SK-N-SH (cell line): ENCODE measurements at regions not wholly inside any gene's neighbourhood (a gene's known extent, or its start where the extent isn't known, plus 50 kb on each side); places are given as distances from the start of the nearest gene placed in this dataset.

Experiments used
- CTCF ChIA-PET: fragments of 300-600, 350-600 bp; formaldehyde crosslinking; extraction: SDS; loops from one replicate; lab custom pipeline; 2021; lab: Yijun Ruan, JAX
- POLR2A ChIA-PET: fragments of 350-600 bp; sonication (Branson Sonifier 250); formaldehyde crosslinking; extraction: SDS; loops from one replicate; lab custom pipeline; 2020; ENCODE audit warnings: antibody characterized with exemption, inconsistent platforms; lab: Yijun Ruan, JAX
- DNase-seq: peaks from one replicate; pipeline ENCODE4 v3.0.0; 2012
- H2AFZ ChIP-seq: fragments of 200-600 bp; sonication (generic); 2 replicates; pipeline ENCODE4 v1.8.1; 2016; ENCODE audit warnings: antibody characterized with exemption, mild to moderate bottlenecking, low read depth
- H3F3A ChIP-seq: fragments of 200-600 bp; sonication (generic); replicated peaks from 2 replicates; pipeline ENCODE3; 2016; ENCODE audit warnings: antibody characterized with exemption, mild to moderate bottlenecking; ENCODE audit not compliant: insufficient read depth
- H3K27ac ChIP-seq, 2 experiments: fragments of 200-500 bp in 1 of 2; fragments of 200-600 bp in 1 of 2; sonication (Bioruptor generic) in 1 of 2; sonication (generic), shearing (Covaris generic) in 1 of 2; 2 replicates each; pipeline versions ENCODE4 v1.5.1 to v1.6.1; 2014 to 2016; ENCODE audit warnings: low read depth in 2 of 2, inconsistent platforms in 1 of 2, low read length in 1 of 2, mild to moderate bottlenecking in 1 of 2, mixed read lengths in 1 of 2
- H3K27me3 ChIP-seq: fragments of 200-600 bp; sonication (generic), shearing (Covaris generic); 2 replicates; pipeline ENCODE4 v1.6.1; 2016; ENCODE audit warnings: mixed run types; ENCODE audit not compliant: insufficient read depth
- H3K36me3 ChIP-seq, 2 experiments: fragments of 200-500 bp in 1 of 2; fragments of 200-600 bp in 1 of 2; sonication (Bioruptor generic) in 1 of 2; sonication (generic) in 1 of 2; replicated peaks in 1 of 2; 2 replicates each; pipeline versions ENCODE3 to v1.5.1; 2014 to 2016; ENCODE audit warnings: low read length in 1 of 2, mild to moderate bottlenecking in 1 of 2; ENCODE audit not compliant: insufficient read depth in 2 of 2, control insufficient read depth in 1 of 2
- H3K4me1 ChIP-seq, 2 experiments: fragments of 200-500 bp in 1 of 2; fragments of 200-600 bp in 1 of 2; sonication (Bioruptor generic) in 1 of 2; sonication (generic), shearing (Covaris generic) in 1 of 2; 2 replicates each; pipeline versions ENCODE4 v1.5.1 to v1.6.1; 2014 to 2016; ENCODE audit warnings: low read depth in 1 of 2, low read length in 1 of 2, mixed run types in 1 of 2; ENCODE audit not compliant: insufficient read depth in 2 of 2, control insufficient read depth in 1 of 2
- H3K4me2 ChIP-seq: fragments of 200-600 bp; sonication (generic), shearing (Covaris generic); 2 replicates; pipeline ENCODE4 v1.6.1; 2017; ENCODE audit warnings: mixed run types
- H3K4me3 ChIP-seq, 2 experiments: fragments of 200-500 bp in 1 of 2; fragments of 200-600 bp in 1 of 2; sonication (Bioruptor generic) in 1 of 2; sonication (generic), shearing (Covaris generic) in 1 of 2; 2 replicates each; pipeline versions ENCODE4 v1.5.1 to v1.8.1; 2014 to 2016; ENCODE audit warnings: low read depth in 2 of 2, inconsistent platforms in 1 of 2, low read length in 1 of 2, mild to moderate bottlenecking in 1 of 2, mixed read lengths in 1 of 2, moderate library complexity in 1 of 2
- H3K79me2 ChIP-seq: fragments of 200-600 bp; sonication (generic); 2 replicates; pipeline ENCODE4 v1.8.1; 2017; ENCODE audit warnings: mild to moderate bottlenecking; ENCODE audit not compliant: insufficient read depth
- H3K9ac ChIP-seq: fragments of 200-600 bp; sonication (generic); 2 replicates; pipeline ENCODE4 v1.6.1; 2017; ENCODE audit warnings: mixed run types
- H3K9me2 ChIP-seq: fragments of 200-600 bp; sonication (generic); 2 replicates; pipeline ENCODE4 v1.6.1; 2017; ENCODE audit warnings: mixed run types
- H3K9me3 ChIP-seq: fragments of 200-600 bp; sonication (generic); 2 replicates; pipeline ENCODE4 v1.6.1; 2017; ENCODE audit warnings: mixed run types, mild to moderate bottlenecking, moderate library complexity
- H4K20me1 ChIP-seq: fragments of 200-600 bp; sonication (generic); 2 replicates; pipeline ENCODE4 v1.6.1; 2017; ENCODE audit warnings: mild to moderate bottlenecking, mixed run types; ENCODE audit not compliant: insufficient read depth
- CHD2 ChIP-seq: fragments of 150-350 bp; IDR thresholded peaks from 2 replicates; pipeline ENCODE4 v1.6.1; 2018; ENCODE audit warnings: low read length; ENCODE audit not compliant: partially characterized antibody
- ELF1 ChIP-seq: IDR thresholded peaks from 2 replicates; pipeline ENCODE4 v1.4.0; 2012
- EP300 ChIP-seq, 2 experiments: IDR thresholded peaks; 2 replicates each; pipeline versions ENCODE4 v1.4.0 to v1.6.1; 2012; ENCODE audit warnings: borderline replicate concordance in 1 of 2, low read depth in 1 of 2, low read length in 1 of 2
- FOSL2 ChIP-seq: IDR thresholded peaks from 2 replicates; pipeline ENCODE4 v1.4.0; 2012; ENCODE audit warnings: low read depth, mild to moderate bottlenecking, moderate library complexity, borderline replicate concordance
- FOXM1 ChIP-seq: IDR thresholded peaks from 2 replicates; pipeline ENCODE4 v1.4.0; 2012; ENCODE audit warnings: low read depth, mild to moderate bottlenecking
- GABPA ChIP-seq: IDR thresholded peaks from 2 replicates; pipeline ENCODE4 v1.4.0; 2012; ENCODE audit warnings: low read depth, mild to moderate bottlenecking
- MEF2A ChIP-seq: IDR thresholded peaks from 2 replicates; pipeline ENCODE4 v1.4.0; 2012; ENCODE audit warnings: low read depth, borderline replicate concordance
- MXI1 ChIP-seq: IDR thresholded peaks from 2 replicates; pipeline ENCODE4 v1.6.1; 2012; ENCODE audit warnings: mild to moderate bottlenecking, low read depth, low read length, improper control_type of control experiment
- NRF1 ChIP-seq: IDR thresholded peaks from 2 replicates; pipeline ENCODE4 v1.6.1; 2012; ENCODE audit warnings: low read depth, mild to moderate bottlenecking, low read length
- RCOR1 ChIP-seq: fragments of 150-350 bp; IDR thresholded peaks from 2 replicates; pipeline ENCODE4 v1.6.1; 2017; ENCODE audit warnings: antibody characterized with exemption, low read length
- RXRA ChIP-seq: IDR thresholded peaks from 2 replicates; pipeline ENCODE4 v1.4.0; 2012; ENCODE audit warnings: low read depth, mild to moderate bottlenecking, borderline replicate concordance
- WGBS: methylation state at CpG from one replicate; pipeline ENCODE4 v1.1.6; 2017; ENCODE audit warnings: low lambda C conversion rate; 5-methylcytosine and 5-hydroxymethylcytosine counted together
- TF ChIP-seq, protein P1 (sequence below): fragments of 150-350 bp; IDR thresholded peaks from 2 replicates; pipeline ENCODE4 v1.6.1; 2017; ENCODE audit warnings: antibody characterized with exemption, low read length, low read depth, borderline replicate concordance
- TF ChIP-seq, protein P2 (sequence below): IDR thresholded peaks from 2 replicates; pipeline ENCODE4 v1.4.0; 2012; ENCODE audit warnings: low read depth, borderline replicate concordance
- TF ChIP-seq, protein P3 (sequence below): fragments of 150-350 bp; IDR thresholded peaks from 2 replicates; pipeline ENCODE4 v1.6.1; 2016; ENCODE audit warnings: mild to moderate bottlenecking, low read depth, low read length
- TF ChIP-seq, protein P4 (sequence below): fragments of 200-600 bp; sonication (generic); IDR thresholded peaks from 2 replicates; pipeline ENCODE4 v1.6.1; 2017; ENCODE audit warnings: antibody characterized with exemption, mild to moderate bottlenecking, moderate library complexity

DNA sequence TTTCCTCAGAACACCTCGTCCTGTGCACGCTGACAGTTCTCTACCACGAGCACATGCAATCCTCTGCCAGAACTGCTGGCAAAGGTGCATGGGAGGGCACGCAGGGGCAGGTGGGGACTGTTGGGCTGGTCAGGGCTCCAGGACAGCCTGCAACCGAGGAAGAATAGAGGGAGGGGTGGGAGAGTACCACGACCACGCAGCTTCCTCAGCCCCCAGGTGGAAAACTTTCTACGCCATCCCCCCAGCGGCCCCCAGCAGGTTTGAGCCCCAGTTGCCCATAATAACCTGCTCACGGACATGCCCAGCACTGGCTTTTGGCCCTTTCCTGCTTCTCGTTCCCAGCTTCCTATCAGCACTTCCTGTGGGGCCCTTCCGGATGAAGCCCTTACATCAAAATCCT is 199.3 kb downstream of the C16orf95 start (continued):
- TF ChIP-seq, protein P1, sequence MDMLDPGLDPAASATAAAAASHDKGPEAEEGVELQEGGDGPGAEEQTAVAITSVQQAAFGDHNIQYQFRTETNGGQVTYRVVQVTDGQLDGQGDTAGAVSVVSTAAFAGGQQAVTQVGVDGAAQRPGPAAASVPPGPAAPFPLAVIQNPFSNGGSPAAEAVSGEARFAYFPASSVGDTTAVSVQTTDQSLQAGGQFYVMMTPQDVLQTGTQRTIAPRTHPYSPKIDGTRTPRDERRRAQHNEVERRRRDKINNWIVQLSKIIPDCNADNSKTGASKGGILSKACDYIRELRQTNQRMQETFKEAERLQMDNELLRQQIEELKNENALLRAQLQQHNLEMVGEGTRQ: no peak
- TF ChIP-seq FOXM1 (no peak), MXI1 (no peak), NRF1 (no peak), MEF2A (no peak), CHD2 (no peak)
- TF ChIP-seq, protein P2, sequence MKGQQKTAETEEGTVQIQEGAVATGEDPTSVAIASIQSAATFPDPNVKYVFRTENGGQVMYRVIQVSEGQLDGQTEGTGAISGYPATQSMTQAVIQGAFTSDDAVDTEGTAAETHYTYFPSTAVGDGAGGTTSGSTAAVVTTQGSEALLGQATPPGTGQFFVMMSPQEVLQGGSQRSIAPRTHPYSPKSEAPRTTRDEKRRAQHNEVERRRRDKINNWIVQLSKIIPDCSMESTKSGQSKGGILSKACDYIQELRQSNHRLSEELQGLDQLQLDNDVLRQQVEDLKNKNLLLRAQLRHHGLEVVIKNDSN: no peak
- TF ChIP-seq, protein P3, sequence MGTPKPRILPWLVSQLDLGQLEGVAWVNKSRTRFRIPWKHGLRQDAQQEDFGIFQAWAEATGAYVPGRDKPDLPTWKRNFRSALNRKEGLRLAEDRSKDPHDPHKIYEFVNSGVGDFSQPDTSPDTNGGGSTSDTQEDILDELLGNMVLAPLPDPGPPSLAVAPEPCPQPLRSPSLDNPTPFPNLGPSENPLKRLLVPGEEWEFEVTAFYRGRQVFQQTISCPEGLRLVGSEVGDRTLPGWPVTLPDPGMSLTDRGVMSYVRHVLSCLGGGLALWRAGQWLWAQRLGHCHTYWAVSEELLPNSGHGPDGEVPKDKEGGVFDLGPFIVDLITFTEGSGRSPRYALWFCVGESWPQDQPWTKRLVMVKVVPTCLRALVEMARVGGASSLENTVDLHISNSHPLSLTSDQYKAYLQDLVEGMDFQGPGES: no peak

DNA sequence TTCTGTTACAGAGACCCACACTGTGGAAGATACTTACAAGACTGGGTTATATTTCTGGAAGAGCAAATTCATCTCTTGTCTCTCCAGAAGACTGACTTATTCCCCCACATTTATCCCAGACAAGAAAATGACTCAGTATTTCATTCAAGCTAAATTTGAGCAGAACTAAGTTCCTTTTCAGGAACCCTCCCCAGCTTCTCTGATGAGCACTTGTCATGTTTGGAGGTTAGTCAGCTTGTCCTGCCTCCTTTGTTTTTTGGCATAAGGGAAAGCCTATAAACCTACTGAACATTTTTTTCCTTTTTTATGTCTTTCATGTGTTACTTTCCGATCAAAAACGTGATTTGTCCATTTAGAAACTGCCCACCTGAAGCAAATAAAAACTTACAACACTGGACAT is 198.0 kb downstream of the C16orf95 start:
- no peak for DNase-seq
- WGBS: 0% methylated on average over 2 of the region's 2 CpGs
- Histone ChIP-seq H2AFZ (no peak overlapping the region), H3K27me3 (peaks cover 68% of the 10 kb centered on the region), H3K9me3 (no peaks in the 10 kb centered on the region), H3F3A (no peaks in the 10 kb centered on the region), H3K79me2 (no peaks in the 10 kb centered on the region), H3K9ac (no peak overlapping the region), H3K4me2 (no peak overlapping the region), H3K27ac (no peak overlapping the region), H3K9me2 (no peaks in the 10 kb centered on the region), H3K36me3 (no peaks in the 10 kb centered on the region), H3K4me1 (no peaks in the 10 kb centered on the region), H3K4me3 (no peak overlapping the region), H4K20me1 (no peaks in the 10 kb centered on the region)
- POLR2A ChIA-PET: no interaction called here
- CTCF ChIA-PET: no interaction called here
- TF ChIP-seq RXRA (no peak), FOSL2 (no peak), RCOR1 (no peak), GABPA (no peak), ELF1 (no peak), EP300 (IDR thresholded peaks at IDR 0.05; ENCODE audit: borderline replicate concordance in 1 of 2, low read depth in 1 of 2, low read length in 1 of 2) (no peak), MEF2A (no peak), MXI1 (no peak)
- TF ChIP-seq, protein P3: no peak
- TF ChIP-seq, protein P1: no peak
- TF ChIP-seq, protein P2: no peak
- TF ChIP-seq, protein P4, sequence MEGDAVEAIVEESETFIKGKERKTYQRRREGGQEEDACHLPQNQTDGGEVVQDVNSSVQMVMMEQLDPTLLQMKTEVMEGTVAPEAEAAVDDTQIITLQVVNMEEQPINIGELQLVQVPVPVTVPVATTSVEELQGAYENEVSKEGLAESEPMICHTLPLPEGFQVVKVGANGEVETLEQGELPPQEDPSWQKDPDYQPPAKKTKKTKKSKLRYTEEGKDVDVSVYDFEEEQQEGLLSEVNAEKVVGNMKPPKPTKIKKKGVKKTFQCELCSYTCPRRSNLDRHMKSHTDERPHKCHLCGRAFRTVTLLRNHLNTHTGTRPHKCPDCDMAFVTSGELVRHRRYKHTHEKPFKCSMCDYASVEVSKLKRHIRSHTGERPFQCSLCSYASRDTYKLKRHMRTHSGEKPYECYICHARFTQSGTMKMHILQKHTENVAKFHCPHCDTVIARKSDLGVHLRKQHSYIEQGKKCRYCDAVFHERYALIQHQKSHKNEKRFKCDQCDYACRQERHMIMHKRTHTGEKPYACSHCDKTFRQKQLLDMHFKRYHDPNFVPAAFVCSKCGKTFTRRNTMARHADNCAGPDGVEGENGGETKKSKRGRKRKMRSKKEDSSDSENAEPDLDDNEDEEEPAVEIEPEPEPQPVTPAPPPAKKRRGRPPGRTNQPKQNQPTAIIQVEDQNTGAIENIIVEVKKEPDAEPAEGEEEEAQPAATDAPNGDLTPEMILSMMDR: no peak
